Endothelial cell of umbilical vein (primary cell): ENCODE measurements at regions not wholly inside any gene's neighbourhood (a gene's known extent, or its start where the extent isn't known, plus 50 kb on each side); places are given as distances from the start of the nearest gene placed in this dataset.

Experiments
- BruUV-seq: library from RNA; stranded (reverse); fragments of 400-500 nt; replicated peaks from 2 replicates; lab custom pipeline; 2021; lab: Mats Ljungman, UMichigan
- CTCF ChIA-PET: fragments of 300-600, 350-600 bp; sonication (Branson Sonifier 250); formaldehyde crosslinking; loops from one replicate; lab custom pipeline; 2021; ENCODE audit warnings: antibody characterized with exemption, inconsistent platforms; lab: Charles Lee
- POLR2A ChIA-PET: fragments of 300-600, 350-600 bp; sonication (Branson Sonifier 250); formaldehyde crosslinking; loops from one replicate; lab custom pipeline; 2021; ENCODE audit warnings: antibody characterized with exemption, inconsistent platforms; lab: Charles Lee
- DNase-seq: peaks from one replicate; pipeline ENCODE4 v3.0.0-alpha.2; 2011; ENCODE audit warnings: low read depth, low spot score
- FAIRE-seq: peaks from 2 replicates; lab custom pipeline; 2011; peaks lifted over from hg19 to GRCh38; lab: Jason Lieb, UNC
- H2AFZ ChIP-seq: 2 replicates; pipeline ENCODE4 v1.6.0; 2012; ENCODE audit warnings: low read depth, low read length, control low read depth, inconsistent platforms
- H3K27ac ChIP-seq: 2 replicates; pipeline ENCODE4 v1.5.1; 2011; ENCODE audit warnings: low read depth, mild to moderate bottlenecking, control low read depth, low read length, moderate library complexity; ENCODE audit not compliant: insufficient read depth
- H3K27me3 ChIP-seq, 2 experiments: 2 replicates each; pipeline versions ENCODE4 v1.6.0 to v1.6.1; 2011; ENCODE audit warnings: low read length in 2 of 2, mixed read lengths in 1 of 2; ENCODE audit not compliant: control insufficient read depth in 2 of 2, insufficient read depth in 2 of 2
- H3K36me3 ChIP-seq, 2 experiments: 2 replicates in 1 of 2; 3 replicates in 1 of 2; pipeline ENCODE4 v1.5.1; 2011; ENCODE audit warnings: low read length in 2 of 2, mild to moderate bottlenecking in 1 of 2, moderate library complexity in 1 of 2; ENCODE audit not compliant: control insufficient read depth in 2 of 2, insufficient read depth in 2 of 2; ENCODE audit errors: extremely low read depth in 1 of 2
- H3K4me1 ChIP-seq: 3 replicates; pipeline ENCODE4 v1.5.1; 2011; ENCODE audit warnings: mild to moderate bottlenecking, low read length; ENCODE audit not compliant: control insufficient read depth, insufficient read depth; ENCODE audit errors: extremely low read depth
- H3K4me2 ChIP-seq: 2 replicates; pipeline ENCODE4 v1.6.1; 2011; ENCODE audit warnings: low read length, control low read depth, mixed read lengths; ENCODE audit not compliant: insufficient read depth
- H3K4me3 ChIP-seq, 3 experiments: fragments of 200-600 bp in 1 of 3; sonication (generic), shearing (Covaris generic) in 1 of 3; replicated peaks in 1 of 3; 2 replicates each; pipeline ENCODE4 v1.5.1; 2011 to 2016; ENCODE audit warnings: control low read depth in 3 of 3, low read length in 3 of 3, mild to moderate bottlenecking in 2 of 3, inconsistent platforms in 1 of 3, low read depth in 1 of 3, moderate library complexity in 1 of 3; ENCODE audit not compliant: insufficient read depth in 1 of 3
- H3K79me2 ChIP-seq: 2 replicates; pipeline ENCODE4 v1.6.0; 2012; ENCODE audit warnings: low read length, inconsistent platforms; ENCODE audit not compliant: control insufficient read depth, insufficient read depth
- H3K9ac ChIP-seq: replicated peaks from 2 replicates; pipeline ENCODE3; 2011; ENCODE audit warnings: low read length, control low read depth; ENCODE audit not compliant: insufficient read depth; ENCODE audit errors: extremely low read depth
- H3K9me1 ChIP-seq: replicated peaks from 3 replicates; pipeline ENCODE4 v1.6.0; 2011; ENCODE audit warnings: mild to moderate bottlenecking, low read length; ENCODE audit not compliant: control insufficient read depth, insufficient read depth; ENCODE audit errors: extremely low read depth
- H3K9me3 ChIP-seq: replicated peaks from 2 replicates; pipeline ENCODE4 v1.5.1; 2012; ENCODE audit warnings: low read length, inconsistent platforms; ENCODE audit not compliant: control insufficient read depth, insufficient read depth
- H4K20me1 ChIP-seq: replicated peaks from 2 replicates; pipeline ENCODE3; 2011; ENCODE audit warnings: mild to moderate bottlenecking, low read length; ENCODE audit not compliant: control insufficient read depth, insufficient read depth; ENCODE audit errors: extremely low read depth
- EZH2 ChIP-seq: IDR thresholded peaks from 2 replicates; pipeline ENCODE4 v1.6.1; 2012; ENCODE audit warnings: borderline replicate concordance, low read depth, mild to moderate bottlenecking, moderate library complexity, low read length, inconsistent platforms; ENCODE audit not compliant: severe bottlenecking
- FOS ChIP-seq: IDR thresholded peaks from 2 replicates; pipeline ENCODE4 v1.6.1; 2011; ENCODE audit warnings: mild to moderate bottlenecking, low read length, moderate library complexity, borderline replicate concordance; ENCODE audit not compliant: insufficient read depth
- GATA2 ChIP-seq: IDR thresholded peaks from 2 replicates; pipeline ENCODE4 v1.7.0; 2011; ENCODE audit warnings: low read depth, mild to moderate bottlenecking, moderate library complexity, mixed read lengths, low read length; ENCODE audit not compliant: insufficient read length, insufficient read depth
- JUN ChIP-seq: IDR thresholded peaks from 2 replicates; pipeline ENCODE4 v1.6.1; 2011; ENCODE audit warnings: borderline replicate concordance, low read depth; ENCODE audit not compliant: insufficient read length, insufficient read depth
- MYC ChIP-seq: IDR thresholded peaks from one replicate; pipeline ENCODE4 v1.6.1; 2011; ENCODE audit warnings: mild to moderate bottlenecking, low read depth, low read length
- POLR2A ChIP-seq: IDR thresholded peaks from 2 replicates; pipeline ENCODE4 v1.6.1; 2012; ENCODE audit warnings: low read depth, mild to moderate bottlenecking, control low read depth, low read length
- POLR2AphosphoS5 ChIP-seq: IDR thresholded peaks from 2 replicates; pipeline ENCODE4 v1.6.1; 2012; ENCODE audit warnings: low read depth, mild to moderate bottlenecking, control low read depth, low read length, moderate library complexity; ENCODE audit not compliant: insufficient read depth
- dilution Hi-C: fragments of 300-500 bp; cut with MboI; formaldehyde crosslinking; loops from one replicate; pipeline ENCODE4 v1.15.0; 2019; ENCODE audit warnings: low sequenced_read_pairs; ENCODE audit not compliant: extremely low pct_ligation_motif_present
- intact Hi-C: fragments of 100-400 bp; cut with micrococcal nuclease; formaldehyde crosslinking; loops from one replicate; pipeline ENCODE4 v1.10.0; 2022
- TF ChIP-seq, protein P1 (sequence below): IDR thresholded peaks from 2 replicates; pipeline ENCODE4 v1.6.1; 2011; ENCODE audit not compliant: insufficient read depth, insufficient read length
- TF ChIP-seq, protein P2 (sequence below), 2 donors: IDR thresholded peaks; 1 replicate in 1 of 2; 2 replicates in 1 of 2; pipeline ENCODE4 v1.5.1; 2011; ENCODE audit warnings: low read length in 2 of 2, mild to moderate bottlenecking in 2 of 2, moderate library complexity in 2 of 2, control low read depth in 1 of 2, inconsistent platforms in 1 of 2, low read depth in 1 of 2; ENCODE audit not compliant: insufficient read depth in 1 of 2; ENCODE audit errors: extremely low read depth in 1 of 2

DNA sequence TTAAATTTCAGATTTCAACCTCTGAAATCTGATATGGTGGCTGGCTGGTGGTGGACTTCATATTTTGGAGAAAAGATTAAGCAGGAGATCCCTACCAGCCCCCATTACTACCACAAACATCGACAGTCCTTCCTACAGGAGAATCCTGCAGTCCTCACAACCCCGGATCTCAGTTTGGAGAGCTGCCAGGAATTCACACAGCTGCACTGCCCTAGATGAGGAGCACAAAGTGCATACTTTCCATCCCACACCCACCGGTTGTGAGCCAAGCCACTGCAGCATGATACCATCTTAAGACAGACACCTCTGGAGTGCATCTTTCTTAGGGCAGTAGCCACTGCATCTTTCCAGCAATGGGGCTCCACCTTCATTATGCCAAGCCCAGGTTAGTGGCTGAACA is 185.5 kb upstream of the GPR149 start:
- Histone ChIP-seq H3K9ac (no peak overlapping the region), H3K36me3 (no peaks in the 10 kb centered on the region), H3K27me3 (no peaks in the 10 kb centered on the region), H3K4me1 (no peaks in the 10 kb centered on the region), H3K27ac (no peak overlapping the region), H3K4me3 (no peak overlapping the region), H3K9me3 (peaks cover 1% of the 10 kb centered on the region), H2AFZ (no peak overlapping the region), H4K20me1 (no peaks in the 10 kb centered on the region), H3K4me2 (no peak overlapping the region), H3K9me1 (no peaks in the 10 kb centered on the region), H3K79me2 (no peaks in the 10 kb centered on the region)
- DNase-seq (no peak), FAIRE-seq (no peak)
- dilution Hi-C loops, result no loop called here
- ChIA-PET CTCF (no interaction called here), POLR2A (no interaction called here)
- TF ChIP-seq GATA2, result no peak
- TF ChIP-seq, protein P1, sequence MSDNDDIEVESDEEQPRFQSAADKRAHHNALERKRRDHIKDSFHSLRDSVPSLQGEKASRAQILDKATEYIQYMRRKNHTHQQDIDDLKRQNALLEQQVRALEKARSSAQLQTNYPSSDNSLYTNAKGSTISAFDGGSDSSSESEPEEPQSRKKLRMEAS, result no peak
- no peak for TF ChIP-seq EZH2
- TF ChIP-seq POLR2A, result no peak
- no peak for TF ChIP-seq MYC
- no peak for TF ChIP-seq FOS
- TF ChIP-seq, protein P2, sequence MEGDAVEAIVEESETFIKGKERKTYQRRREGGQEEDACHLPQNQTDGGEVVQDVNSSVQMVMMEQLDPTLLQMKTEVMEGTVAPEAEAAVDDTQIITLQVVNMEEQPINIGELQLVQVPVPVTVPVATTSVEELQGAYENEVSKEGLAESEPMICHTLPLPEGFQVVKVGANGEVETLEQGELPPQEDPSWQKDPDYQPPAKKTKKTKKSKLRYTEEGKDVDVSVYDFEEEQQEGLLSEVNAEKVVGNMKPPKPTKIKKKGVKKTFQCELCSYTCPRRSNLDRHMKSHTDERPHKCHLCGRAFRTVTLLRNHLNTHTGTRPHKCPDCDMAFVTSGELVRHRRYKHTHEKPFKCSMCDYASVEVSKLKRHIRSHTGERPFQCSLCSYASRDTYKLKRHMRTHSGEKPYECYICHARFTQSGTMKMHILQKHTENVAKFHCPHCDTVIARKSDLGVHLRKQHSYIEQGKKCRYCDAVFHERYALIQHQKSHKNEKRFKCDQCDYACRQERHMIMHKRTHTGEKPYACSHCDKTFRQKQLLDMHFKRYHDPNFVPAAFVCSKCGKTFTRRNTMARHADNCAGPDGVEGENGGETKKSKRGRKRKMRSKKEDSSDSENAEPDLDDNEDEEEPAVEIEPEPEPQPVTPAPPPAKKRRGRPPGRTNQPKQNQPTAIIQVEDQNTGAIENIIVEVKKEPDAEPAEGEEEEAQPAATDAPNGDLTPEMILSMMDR (IDR thresholded peaks at IDR 0.05; ENCODE audit: extremely low read depth in 1 of 2, insufficient read depth in 1 of 2, low read depth in 1 of 2, low read length in 2 of 2), result no peak
- no TSS peak for BruUV-seq
- intact Hi-C loops, result no loop called here

DNA sequence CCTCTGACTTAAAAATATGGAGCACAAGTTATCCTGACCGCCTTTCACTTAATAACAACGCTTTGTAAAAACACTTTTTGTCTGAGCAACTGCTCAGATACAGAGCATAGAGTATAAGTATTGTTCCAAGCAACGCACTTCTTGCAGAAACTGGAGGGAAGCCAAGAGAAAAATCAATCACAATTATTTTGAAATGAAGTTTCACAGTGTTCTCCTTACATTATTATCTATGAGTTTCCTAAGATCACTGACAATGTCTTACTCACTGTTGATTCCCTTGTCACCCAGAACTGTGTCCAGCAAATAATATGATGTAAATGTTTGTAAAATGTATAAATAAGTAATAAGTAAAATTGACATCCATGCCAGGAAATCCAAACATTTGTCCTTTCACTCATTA is 184.6 kb upstream of the GPR149 start:
- H3K4me2 ChIP-seq, result no peak overlapping the region
- no peaks in the 10 kb centered on the region for H3K4me1 ChIP-seq
- no peaks in the 10 kb centered on the region for H3K27me3 ChIP-seq
- no peak overlapping the region for H3K4me3 ChIP-seq
- no TSS peak for BruUV-seq
- TF ChIP-seq FOS, result no peak
- TF ChIP-seq, protein P2 (IDR thresholded peaks at IDR 0.05; ENCODE audit: extremely low read depth in 1 of 2, insufficient read depth in 1 of 2, low read depth in 1 of 2, low read length in 2 of 2), result no peak
- no peak for TF ChIP-seq POLR2A
- no peak for TF ChIP-seq EZH2
- no peak for TF ChIP-seq GATA2
- no peak for TF ChIP-seq POLR2AphosphoS5
- TF ChIP-seq, protein P1, result no peak
- TF ChIP-seq JUN, result no peak
- TF ChIP-seq MYC, result no peak
- H3K9me3 ChIP-seq, result peaks cover 1% of the 10 kb centered on the region
- intact Hi-C loops, result no loop called here
- H3K9me1 ChIP-seq, result no peaks in the 10 kb centered on the region
- no peaks in the 10 kb centered on the region for H4K20me1 ChIP-seq
- no peak overlapping the region for H3K9ac ChIP-seq
- FAIRE-seq (no peak), DNase-seq (no peak)
- dilution Hi-C loops, result no loop called here
- H2AFZ ChIP-seq, result no peak overlapping the region
- ChIA-PET POLR2A (no interaction called here), CTCF (no interaction called here)
- no peak overlapping the region for H3K27ac ChIP-seq
- H3K36me3 ChIP-seq, result no peaks in the 10 kb centered on the region
- H3K79me2 ChIP-seq, result no peaks in the 10 kb centered on the region
